WERI-Rb-1 (cell line): ENCODE measurements at regions not wholly inside any gene's neighbourhood (a gene's known extent, or its start where the extent isn't known, plus 50 kb on each side); places are given as distances from the start of the nearest gene placed in this dataset.

Experiments used
- DNase-seq: peaks from one replicate; pipeline ENCODE4 v3.0.0-alpha.2; 2020
- H3K27ac ChIP-seq: fragments of 250-450 bp; sonication (Bioruptor Pico); 2 replicates; pipeline ENCODE4 v1.5.1; 2020; ENCODE audit warnings: mild to moderate bottlenecking, moderate library complexity
- H3K27me3 ChIP-seq: fragments of 250-450 bp; sonication (Bioruptor Pico); 2 replicates; pipeline ENCODE4 v1.5.1; 2021; ENCODE audit warnings: mild to moderate bottlenecking, low read depth, moderate library complexity; ENCODE audit not compliant: insufficient read depth, severe bottlenecking
- H3K36me3 ChIP-seq: fragments of 250-450 bp; sonication (Bioruptor Pico); 2 replicates; pipeline ENCODE4 v1.5.1; 2020; ENCODE audit warnings: mild to moderate bottlenecking, moderate library complexity
- H3K4me3 ChIP-seq: 2 replicates; pipeline ENCODE4 v1.5.1; 2011; ENCODE audit warnings: low read depth, mild to moderate bottlenecking, control low read depth, low read length
- H3K9me3 ChIP-seq: fragments of 250-450 bp; sonication (Bioruptor Pico); 2 replicates; pipeline ENCODE4 v1.5.1; 2021; ENCODE audit warnings: mild to moderate bottlenecking, moderate library complexity; ENCODE audit not compliant: severe bottlenecking
- CTCF ChIP-seq: IDR thresholded peaks from 2 replicates; pipeline ENCODE4 v1.5.1; 2011; ENCODE audit warnings: low read depth, mild to moderate bottlenecking, control low read depth, inconsistent platforms, low read length

DNA sequence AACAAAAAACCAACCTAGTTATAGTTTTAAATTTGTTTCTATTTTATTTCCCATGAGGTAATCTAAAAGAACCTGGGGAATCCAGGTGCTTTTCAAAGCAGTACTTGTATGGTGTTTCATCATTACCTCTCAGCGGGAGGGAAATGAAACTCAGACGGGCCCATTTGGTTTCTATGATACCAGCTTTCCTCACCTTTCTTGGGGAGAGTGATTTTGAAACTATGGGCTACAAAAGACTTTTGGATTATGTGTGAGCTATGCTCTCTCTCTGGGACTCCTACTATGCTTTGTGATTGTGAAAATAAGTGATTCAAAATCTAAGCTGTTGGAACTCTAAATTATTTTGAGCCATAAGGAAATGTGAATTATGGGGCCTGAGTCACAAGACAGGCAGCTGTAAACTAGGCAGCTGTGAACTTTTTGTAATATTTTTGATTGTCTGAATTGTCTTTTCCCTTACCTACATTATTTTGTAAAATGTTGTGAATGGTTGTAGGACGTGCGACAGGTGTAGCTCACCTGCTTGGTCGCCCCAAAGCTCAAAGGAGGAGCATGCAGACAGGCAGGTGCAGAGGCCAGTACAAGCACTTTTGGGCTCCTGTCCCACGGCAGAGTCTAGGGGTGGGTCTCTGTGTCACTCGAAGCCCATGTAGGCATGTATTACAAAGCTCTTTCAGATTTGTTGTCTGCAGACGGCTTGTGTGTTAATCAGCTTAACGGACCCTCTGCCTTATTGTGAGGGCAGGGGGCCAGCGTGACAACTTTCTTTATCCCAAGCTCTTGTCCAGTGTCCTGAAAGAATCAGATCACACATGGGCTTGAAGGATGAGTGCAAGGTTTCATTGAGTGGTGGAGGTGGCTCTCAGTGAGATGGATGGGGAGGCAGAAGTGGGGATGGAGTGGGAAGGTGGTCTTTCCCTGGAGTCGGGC is 64.8 kb upstream of the BACH1 start:
- Histone ChIP-seq H3K9me3 (peaks cover 4% of the 10 kb centered on the region), H3K4me3 (peak overlapping the region; percentile 12), H3K27ac (peak overlapping the region; percentile 77), H3K36me3 (no peaks in the 10 kb centered on the region), H3K27me3 (no peaks in the 10 kb centered on the region)
- no peak for TF ChIP-seq CTCF
- DNase-seq: peak; percentile 92

DNA sequence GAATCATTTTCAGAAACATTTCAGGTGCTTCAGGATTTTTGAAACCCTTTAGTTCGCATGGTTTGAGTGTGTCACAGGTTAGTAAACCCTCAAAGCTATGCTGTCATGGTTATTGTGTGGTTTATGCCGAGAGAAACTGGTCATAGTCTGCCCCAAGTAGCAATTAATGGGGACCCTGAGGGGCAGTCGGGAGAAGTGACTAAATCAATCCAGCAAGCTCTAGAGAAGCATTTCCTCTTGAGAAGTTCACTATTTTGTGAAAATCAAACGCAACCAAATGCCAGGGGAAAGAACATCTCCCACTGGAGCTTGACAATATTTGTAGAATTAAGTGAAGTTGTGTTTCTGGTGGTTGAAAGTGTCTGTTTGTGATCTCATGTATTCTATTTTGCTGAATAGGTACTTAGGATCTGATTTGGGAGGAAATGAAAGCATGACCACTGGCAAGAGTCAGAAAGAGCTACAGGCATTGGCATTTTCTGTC is 63.0 kb upstream of the BACH1 start:
- Histone ChIP-seq H3K4me3 (no peak overlapping the region), H3K27me3 (no peaks in the 10 kb centered on the region), H3K36me3 (no peaks in the 10 kb centered on the region), H3K27ac (no peak overlapping the region), H3K9me3 (peaks cover 4% of the 10 kb centered on the region)
- TF ChIP-seq CTCF: no peak
- no peak for DNase-seq

- Histone ChIP-seq H3K9me3 (peaks cover 4% of the 10 kb centered on the region), H3K36me3 (no peaks in the 10 kb centered on the region), H3K27me3 (no peaks in the 10 kb centered on the region), H3K27ac (peak overlapping the region; percentile 45; the same call in 1 of the 2 replicates), H3K4me3 (no peak overlapping the region)
- no peak for TF ChIP-seq CTCF
- DNase-seq: no peak
These were observed 62.5 kb upstream of the BACH1 start for GRCh38 chr21:29236201-29236600.

DNA sequence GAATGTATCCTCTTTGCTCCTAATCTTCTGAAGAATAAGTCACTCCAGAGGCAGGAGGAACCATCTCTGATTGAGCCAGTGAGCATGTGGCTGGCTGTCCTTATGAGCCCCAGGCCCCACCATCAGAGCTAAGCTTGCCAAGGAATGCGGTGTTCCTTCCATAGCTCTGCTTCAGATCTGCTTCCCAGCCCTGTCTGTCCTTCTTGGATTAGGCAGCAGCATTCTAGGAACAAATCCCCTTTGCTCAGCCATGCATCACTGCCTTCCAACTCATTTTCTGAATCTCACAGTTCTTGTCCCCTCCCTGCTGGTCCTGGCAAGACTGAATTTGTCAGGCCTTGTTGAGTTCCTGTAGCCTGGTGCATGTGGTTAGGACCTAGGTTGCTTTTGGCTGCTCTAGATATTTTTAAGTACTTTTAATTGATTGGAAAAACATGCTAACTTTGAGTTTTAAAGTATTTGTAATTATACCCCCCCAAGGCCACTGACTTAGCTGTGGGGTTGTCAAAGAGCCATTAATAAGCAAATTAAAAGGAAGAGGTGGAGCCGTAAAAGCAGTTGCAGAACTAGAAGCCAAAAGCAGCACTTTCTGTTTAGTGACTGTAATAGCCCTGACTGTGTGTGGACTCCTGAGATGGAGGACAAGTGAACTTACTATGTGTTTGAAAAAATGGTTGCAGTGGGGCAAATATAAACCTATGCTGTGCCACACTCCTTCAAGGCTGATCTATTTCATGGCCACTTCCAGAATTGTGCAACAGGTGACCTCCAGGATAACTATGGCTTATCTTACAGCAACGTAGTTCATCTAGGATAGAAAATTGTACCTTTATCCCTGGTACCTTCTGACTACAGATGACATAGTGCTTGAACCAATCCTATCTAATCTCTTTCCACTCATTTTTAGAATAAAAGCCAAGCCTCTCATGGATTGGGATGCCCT is 61.3 kb upstream of the BACH1 start:
- H3K4me3 ChIP-seq: no peak overlapping the region
- H3K36me3 ChIP-seq: no peaks in the 10 kb centered on the region
- TF ChIP-seq CTCF: no peak
- peak overlapping the region; percentile 45 for H3K27ac ChIP-seq
- H3K27me3 ChIP-seq: no peaks in the 10 kb centered on the region
- H3K9me3 ChIP-seq: peaks cover 4% of the 10 kb centered on the region
- peak; percentile 96 for DNase-seq

- Histone ChIP-seq H3K9me3 (peaks cover 4% of the 10 kb centered on the region), H3K27me3 (no peaks in the 10 kb centered on the region), H3K27ac (0 out of 2 replicates have a peak overlapping the region, but pooled peaks have one; percentile 44), H3K36me3 (no peaks in the 10 kb centered on the region), H3K4me3 (no peak overlapping the region)
- no peak for DNase-seq
- no peak for TF ChIP-seq CTCF
These were observed 60.4 kb upstream of the BACH1 start for GRCh38 chr21:29238053-29238966.
